ENCODE measurements at regions not wholly inside any gene's neighbourhood (a gene's known extent, or its start where the extent isn't known, plus 50 kb on each side); places are given as distances from the start of the nearest gene placed in this dataset.
"Not testable (repeated sequence)": the region's sequence is repeated elsewhere in the genome, so short reads cannot be mapped to it uniquely, and the experiment has no call there.

DNA sequence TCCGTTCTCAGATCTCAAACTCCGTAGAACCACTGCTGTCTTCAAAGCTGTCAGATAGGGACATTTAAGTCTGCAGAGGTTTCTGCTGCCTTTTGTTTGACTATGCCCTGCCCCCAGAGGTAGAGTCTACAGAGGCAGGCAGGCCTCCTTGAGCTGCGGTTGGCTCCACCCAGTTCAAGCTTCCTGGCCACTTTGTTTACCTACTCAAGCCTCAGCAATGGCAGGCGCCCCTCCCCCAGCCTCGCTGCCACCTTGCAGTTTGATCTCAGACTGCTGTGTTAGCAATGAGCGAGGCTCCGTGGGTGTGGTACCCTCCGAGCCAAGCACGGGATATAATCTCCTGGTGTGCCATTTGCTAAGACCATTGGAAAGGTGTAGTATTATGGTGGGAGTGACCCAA is 634.9 kb upstream of the SGO1 start:
- TF ChIP-seq CTCF (conservative IDR thresholded peaks at IDR 0.05; ENCODE audit: low read depth, low read length); MXI1 (IDR thresholded peaks at IDR 0.05; ENCODE audit: borderline replicate concordance, low read depth, low read length); POLR2A (IDR thresholded peaks at IDR 0.05; ENCODE audit: low read depth, low read length): not testable (repeated sequence)
